Fibroblast of villous mesenchyme (primary cell): ENCODE measurements at regions not wholly inside any gene's neighbourhood (a gene's known extent, or its start where the extent isn't known, plus 50 kb on each side); places are given as distances from the start of the nearest gene placed in this dataset.

Source experiments
- DNase-seq: peaks from one replicate; pipeline ENCODE4 v3.0.0-alpha.2; 2010; ENCODE audit warnings: low read depth
- H3K4me3 ChIP-seq: 2 replicates; pipeline ENCODE4 v1.5.1; 2011; ENCODE audit warnings: low read depth, mild to moderate bottlenecking, low read length
- CTCF ChIP-seq: IDR thresholded peaks from 2 replicates; pipeline ENCODE4 v1.5.1; 2012; ENCODE audit warnings: low read depth, mild to moderate bottlenecking, low read length; ENCODE audit not compliant: insufficient read depth

- DNase-seq = no peak
- no peak overlapping the region for H3K4me3 ChIP-seq
- TF ChIP-seq CTCF = no peak
Observed at GRCh38 chr2:84102274-84102673, 356.8 kb downstream of the SUCLG1 start.

GRCh38 chr2:84088656-84089055 lies 370.4 kb downstream of the SUCLG1 start:
- no peak for TF ChIP-seq CTCF
- no peak for DNase-seq
- no peak overlapping the region for H3K4me3 ChIP-seq

GRCh38 chr2:84085562-84085961 lies 373.5 kb downstream of the SUCLG1 start:
- no peak for DNase-seq
- TF ChIP-seq CTCF = no peak
- H3K4me3 ChIP-seq = no peak overlapping the region

- TF ChIP-seq CTCF = no peak
- no peak for DNase-seq
- no peak overlapping the region for H3K4me3 ChIP-seq
Observed at GRCh38 chr2:84084856-84085255, 374.2 kb downstream of the SUCLG1 start.

GRCh38 chr2:84083984-84084383 lies 375.1 kb downstream of the SUCLG1 start:
- TF ChIP-seq CTCF = no peak
- no peak overlapping the region for H3K4me3 ChIP-seq
- DNase-seq = no peak

GRCh38 chr2:84078471-84078870 lies 380.6 kb downstream of the SUCLG1 start:
- no peak overlapping the region for H3K4me3 ChIP-seq
- no peak for DNase-seq
- no peak for TF ChIP-seq CTCF

- TF ChIP-seq CTCF = peak; percentile 12
- no peak for DNase-seq
- H3K4me3 ChIP-seq = no peak overlapping the region
Observed at GRCh38 chr2:84077496-84077895, 381.6 kb downstream of the SUCLG1 start.
